HG02970 (cell line): ENCODE measurements at regions not wholly inside any gene's neighbourhood (a gene's known extent, or its start where the extent isn't known, plus 50 kb on each side); places are given as distances from the start of the nearest gene placed in this dataset.

Experiments
- ATAC-seq: cut with Tn5 transposase; IDR thresholded peaks from one replicate; pipeline ENCODE4 v1.9.1; 2021; ENCODE audit warnings: mild to moderate bottlenecking, moderate library complexity, moderate number of reproducible peaks; ENCODE audit not compliant: unreplicated experiment, low FRiP score

- no peak for ATAC-seq
Observed at GRCh38 chr13:106623799-106624460, 56.0 kb upstream of the ARGLU1 start.

DNA sequence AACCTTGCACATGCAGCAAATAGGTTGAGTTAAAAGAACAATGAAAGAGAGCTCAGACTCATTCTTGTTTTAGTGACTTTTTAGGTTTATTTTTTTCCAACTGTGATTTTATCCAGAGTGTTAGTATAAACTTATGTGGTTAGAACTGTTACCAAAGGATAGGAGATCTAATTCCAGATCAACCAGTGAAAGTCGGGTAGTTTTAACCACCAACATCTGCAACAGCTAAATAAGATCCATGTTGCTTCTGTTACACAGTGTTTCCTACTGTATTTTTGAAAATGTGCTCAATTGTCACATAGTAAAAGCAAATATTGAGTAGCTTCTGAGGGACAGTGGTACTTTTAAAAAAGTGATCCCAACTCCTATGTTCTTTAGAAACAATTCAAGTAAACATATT lies 53.9 kb upstream of the ARGLU1 start:
- no peak for ATAC-seq

DNA sequence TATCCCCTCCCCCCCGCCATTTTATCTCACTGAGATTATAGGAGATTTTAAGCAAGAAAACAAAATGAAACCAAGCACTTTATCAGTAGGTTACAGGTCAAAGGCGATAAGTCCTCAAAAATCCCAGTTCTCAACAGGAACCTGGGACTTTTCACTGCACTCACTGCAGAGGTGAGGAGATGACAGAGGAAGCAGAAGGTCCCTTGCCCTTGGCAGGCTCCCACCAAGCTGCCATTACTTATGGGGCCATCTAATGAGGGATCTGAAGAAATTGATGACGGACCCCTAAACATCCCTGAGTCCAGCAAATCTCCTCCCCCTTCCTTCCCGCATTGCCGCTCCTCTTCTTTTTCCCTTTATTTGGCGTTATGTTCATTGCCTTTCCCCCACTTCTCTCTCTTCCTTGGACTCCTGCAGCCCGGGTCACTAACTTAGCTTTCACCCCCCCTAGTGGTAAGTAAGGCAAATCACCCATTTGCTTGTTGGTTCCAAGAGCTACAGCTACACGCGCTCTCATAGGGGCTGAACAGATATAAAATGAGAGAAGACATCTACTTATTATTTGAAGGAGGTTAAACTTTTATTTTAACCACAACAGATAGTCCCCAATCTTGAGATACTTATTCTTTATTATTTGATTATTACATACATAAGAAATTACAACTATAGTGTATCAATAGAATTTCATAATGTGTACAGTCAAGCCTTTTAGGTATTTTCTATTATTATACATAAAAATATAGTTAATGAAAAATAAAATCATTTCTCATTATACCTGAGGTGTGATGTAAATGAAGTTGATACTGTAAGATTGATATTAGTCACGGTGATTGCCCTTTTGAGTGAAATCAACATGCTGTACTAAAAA lies 52.0 kb upstream of the ARGLU1 start:
- peak; percentile 89 for ATAC-seq
